Activated T-helper 9 cell treated with anti-CD3 and anti-CD28 coated beads, Interleukin-2, amount 50 U/mL, for 16 hours (primary cell): ENCODE measurements at regions not wholly inside any gene's neighbourhood (a gene's known extent, or its start where the extent isn't known, plus 50 kb on each side); places are given as distances from the start of the nearest gene placed in this dataset.
"Not testable (repeated sequence)": the region's sequence is repeated elsewhere in the genome, so short reads cannot be mapped to it uniquely, and the experiment has no call there.

Experiments
- DNase-seq: peaks from one replicate; pipeline ENCODE4 v3.0.0-alpha.2; 2020; ENCODE audit warnings: low read depth

DNA sequence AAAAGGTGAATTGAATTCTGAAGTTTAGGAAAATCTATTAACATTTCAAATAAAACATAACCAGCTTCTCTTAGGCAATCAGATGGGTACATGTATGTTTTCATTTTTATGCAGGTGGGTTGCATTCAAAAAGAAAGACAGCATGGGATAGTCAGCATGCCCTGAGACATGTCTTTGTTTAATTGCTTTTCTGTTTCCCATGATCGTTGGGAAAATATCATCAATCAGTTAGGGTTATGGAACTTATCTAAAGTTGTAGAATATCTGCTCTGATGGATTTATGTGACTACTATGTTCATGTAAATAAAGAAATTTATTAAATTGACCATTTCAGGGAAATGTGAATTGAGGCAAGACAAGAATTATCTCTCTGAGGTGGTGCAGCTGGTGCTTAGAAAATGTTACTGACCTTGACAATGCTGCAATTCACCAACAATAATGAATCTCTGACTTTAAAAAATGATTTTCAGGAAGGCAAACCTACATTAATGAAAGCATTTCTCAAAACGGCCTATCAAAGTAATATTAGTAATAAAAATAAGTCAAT is 112.7 kb downstream of the RFPL4B start:
- no peak for DNase-seq

DNA sequence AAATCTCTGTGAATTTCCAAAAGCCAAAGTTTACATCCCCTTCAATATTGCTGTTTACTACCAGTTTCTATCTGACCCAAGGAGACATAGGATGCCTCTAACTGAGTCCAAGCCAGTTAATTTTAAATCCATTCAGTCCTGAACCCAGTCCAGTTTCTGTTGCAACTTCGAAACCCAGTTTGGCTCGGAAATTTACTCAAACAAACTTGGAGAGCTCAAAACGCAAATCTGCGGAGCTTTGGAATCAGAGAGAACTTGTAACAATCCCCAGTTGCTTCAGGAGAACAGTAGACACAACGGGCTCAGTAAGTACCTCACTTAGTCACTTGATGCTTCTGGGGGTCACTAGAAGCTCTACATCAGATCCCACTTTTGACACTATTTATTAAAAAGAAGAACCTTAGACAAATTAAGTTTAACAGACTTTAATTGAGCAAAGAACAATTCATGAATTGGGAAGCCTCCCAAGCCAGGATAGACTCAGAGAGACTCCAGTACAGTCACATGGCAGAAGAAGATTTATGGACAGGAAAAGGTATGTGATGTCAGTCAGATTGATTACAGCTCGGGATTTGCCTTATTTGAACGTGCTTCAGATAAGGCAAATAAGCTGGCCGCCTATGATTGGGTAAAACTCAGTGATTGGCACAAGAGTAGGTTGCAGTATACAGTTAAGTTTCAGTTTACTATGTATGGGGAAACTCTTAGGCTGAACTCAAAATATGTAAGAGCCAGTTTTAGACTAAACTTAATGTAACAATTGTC is 118.0 kb downstream of the RFPL4B start:
- no peak for DNase-seq

DNA sequence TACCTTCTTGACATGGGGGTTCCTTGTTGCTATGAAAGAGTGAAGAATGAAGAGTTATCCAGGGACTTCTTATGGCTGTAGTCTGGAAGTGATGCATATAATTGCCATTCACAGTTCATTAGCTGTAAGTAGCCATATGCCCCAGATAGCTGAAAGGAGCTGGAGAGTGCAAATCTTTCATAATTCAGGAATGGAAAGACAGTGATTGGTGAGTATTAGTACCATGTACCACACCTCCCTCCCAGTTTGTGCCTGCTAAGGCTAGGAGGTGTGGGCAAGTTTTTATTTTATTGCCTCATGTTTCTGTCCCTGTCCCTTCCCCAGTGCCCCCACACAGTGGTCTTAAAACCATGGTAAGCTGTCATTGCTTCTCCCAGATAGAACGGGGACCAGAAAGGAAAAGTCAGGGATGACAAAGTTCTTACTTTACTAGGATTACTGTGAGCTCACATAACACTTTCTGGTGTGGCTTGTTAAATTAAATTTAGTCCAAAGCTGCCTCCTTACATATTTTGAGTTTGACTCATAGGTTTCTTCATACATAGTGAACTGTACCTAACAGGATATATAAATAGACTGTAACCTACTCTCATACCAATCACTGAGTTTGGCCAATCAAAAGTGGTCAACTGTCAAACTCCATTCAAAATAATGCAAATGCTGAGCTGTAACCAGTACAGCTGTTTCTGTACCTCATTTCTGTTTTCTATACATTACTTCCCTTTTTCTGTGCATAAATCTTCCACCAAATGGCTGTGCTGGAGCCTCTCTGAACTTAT is 119.4 kb downstream of the RFPL4B start:
- DNase-seq, result no peak

DNA sequence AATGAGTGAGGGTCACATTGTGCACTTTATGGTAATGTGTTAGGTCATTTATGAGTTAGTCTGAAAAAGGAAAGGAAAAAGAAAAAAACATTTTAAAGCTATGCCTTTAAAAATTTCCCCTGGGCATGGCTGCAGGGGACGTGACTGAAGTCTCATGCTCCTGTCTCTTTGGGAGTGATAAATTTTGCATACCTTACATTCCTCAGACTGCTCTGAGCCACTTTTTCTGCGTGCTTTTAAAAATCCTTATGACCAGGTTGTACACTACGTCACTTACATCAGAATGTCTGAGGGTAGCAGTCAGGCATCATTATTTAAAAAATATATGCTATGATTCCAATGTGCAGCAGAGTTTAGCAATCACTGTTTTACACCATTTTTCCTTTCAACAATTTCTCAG is 121.2 kb downstream of the RFPL4B start:
- DNase-seq, result no peak

DNA sequence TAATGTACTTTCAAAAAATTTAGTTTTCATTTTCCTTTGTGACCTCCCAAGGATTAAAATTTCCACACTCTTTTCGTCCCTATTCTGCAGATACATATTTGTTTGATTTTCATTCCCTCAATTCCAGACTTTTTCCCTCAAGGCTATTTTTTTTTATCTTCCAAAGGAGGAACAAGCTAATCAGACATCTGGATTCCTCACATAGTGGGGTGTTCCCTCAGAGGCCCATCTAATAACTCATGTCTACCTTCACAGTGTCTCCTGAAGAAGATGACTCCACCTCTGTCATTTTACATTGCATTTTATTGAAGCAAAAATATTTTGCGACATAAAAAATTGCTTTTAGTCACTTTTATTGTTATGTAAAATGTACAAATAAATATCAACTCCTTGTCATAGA is 122.2 kb downstream of the RFPL4B start:
- DNase-seq, result no peak

DNA sequence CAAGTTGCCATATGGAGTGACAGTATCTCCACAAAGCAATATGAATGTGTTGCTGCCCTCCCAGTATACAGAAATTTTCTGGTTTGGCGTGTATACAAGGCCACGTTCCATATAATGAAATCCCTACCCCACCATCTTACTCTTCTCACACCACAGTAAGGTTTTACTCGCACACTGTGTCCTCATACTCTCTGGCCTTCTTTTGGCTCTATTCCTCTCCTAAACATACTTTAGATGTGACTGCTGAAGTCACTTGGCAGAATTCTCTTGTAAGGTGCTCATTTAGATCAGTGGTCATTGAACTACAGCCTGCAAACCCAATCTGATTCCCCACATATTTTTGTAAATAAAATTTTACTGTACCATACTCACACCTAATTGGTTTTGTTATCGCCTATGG is 123.2 kb downstream of the RFPL4B start:
- no peak for DNase-seq

DNA sequence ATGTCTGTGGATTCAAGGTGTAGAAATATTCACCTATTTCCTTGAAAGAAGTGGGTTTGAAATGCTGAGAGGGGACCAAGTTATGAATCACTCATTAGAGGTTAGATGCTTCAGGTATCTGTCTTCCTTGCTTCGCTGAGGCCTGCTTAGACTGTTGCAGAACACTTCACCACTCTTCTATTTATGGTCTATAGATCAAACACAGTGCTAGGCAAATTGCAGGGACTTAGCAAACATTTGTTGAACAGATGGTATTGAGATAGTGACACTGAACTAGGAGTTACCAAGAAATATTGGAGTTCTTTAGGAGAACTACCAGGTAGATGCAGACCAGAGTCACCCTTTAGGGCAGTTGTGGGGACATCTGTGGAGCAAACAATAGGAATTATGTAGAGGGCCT is 123.8 kb downstream of the RFPL4B start:
- no peak for DNase-seq

DNA sequence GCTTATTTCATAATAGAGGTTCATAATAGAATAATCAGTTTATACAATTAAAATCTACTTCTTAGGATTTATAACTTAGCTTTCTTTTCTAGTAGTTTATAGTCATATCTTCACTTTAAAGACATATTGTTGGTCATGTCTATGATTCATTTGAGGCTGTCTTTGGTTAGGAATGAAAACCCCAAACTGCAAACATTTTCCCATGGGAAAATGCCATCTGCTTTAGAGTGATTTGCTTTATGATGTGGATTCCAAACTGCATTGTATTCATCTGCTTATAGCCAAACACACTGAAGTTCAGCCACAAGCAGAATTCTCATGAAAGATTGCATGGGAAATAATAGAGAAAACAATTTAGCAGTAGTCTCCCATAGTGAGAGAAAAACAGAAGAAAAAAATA is 128.0 kb downstream of the RFPL4B start:
- no peak for DNase-seq

DNA sequence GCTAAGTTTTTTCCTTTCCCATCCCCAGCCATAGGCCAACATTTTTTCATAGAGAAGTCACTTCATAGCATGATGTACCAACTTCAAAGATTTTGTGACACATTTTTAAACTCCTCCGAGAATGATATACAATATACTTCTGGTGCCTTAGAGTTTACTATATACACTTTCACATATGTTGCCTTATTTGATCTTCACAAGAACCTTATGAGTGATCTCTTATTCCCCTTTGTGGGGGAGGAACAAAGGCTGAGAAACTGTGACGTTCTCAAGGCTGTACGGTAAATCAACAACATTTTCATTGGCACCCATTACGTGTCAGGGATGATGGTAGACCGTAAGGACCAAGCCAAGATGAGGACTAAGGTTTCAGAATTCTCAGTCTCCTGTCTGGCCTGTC is 130.0 kb downstream of the RFPL4B start:
- no peak for DNase-seq

DNA sequence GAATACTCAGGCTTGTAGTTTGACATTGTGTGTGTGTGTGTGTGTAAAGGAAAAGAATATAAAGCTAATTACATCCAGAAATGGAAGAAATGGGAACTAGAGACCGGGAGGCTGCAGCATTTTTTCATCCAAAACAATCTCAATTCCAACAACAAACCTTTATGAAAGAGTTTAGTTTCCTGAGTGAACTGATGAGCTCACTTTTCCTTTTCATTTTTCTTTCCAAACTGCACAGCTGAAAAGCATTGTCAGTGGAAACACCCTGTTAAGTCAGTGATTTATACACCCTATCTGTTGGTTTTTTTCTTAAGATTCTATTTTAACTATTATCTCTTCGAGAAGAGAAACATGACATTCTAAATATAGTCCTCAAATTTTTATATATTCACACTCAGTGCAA is 130.9 kb downstream of the RFPL4B start:
- no peak for DNase-seq

DNA sequence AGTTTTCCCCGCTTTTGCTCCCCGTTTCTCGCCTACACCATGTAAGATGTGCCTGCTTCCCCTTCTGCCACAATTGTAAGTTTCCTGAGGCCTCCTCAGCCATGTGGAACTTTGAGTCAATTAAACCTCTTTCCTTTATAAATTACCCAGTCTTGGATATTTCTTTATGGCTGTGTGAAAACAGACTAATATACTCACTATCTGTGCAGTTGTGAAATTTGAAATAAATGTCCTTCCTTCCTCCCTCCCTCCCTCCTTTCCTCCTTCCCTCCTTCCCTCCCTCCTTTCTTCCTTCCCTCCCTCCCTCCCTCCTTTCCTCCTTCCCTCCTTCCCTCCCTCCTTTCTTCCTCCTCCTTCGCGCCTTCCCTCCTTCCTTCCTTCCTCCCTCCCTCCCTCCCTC is 132.8 kb downstream of the RFPL4B start:
- DNase-seq, result not testable (repeated sequence)

DNA sequence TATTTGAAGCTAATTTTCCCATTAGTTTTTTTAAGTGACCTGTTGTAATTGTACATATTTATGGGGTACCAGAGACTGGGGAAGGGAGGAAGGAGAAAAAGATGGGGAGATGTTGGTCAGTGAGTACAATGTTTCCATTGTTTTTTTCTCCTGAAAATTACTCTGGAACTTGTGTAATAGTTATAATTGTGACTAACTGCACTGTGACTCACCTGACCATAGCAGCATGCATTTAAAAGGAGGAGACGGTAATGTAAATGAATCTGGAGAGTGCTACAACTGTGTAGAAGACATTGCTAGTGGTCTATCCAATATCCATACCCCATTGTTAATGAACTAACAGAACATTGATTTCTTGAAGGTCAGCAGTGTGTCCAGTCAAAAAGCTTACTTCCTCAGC is 133.4 kb downstream of the RFPL4B start:
- no peak for DNase-seq

DNA sequence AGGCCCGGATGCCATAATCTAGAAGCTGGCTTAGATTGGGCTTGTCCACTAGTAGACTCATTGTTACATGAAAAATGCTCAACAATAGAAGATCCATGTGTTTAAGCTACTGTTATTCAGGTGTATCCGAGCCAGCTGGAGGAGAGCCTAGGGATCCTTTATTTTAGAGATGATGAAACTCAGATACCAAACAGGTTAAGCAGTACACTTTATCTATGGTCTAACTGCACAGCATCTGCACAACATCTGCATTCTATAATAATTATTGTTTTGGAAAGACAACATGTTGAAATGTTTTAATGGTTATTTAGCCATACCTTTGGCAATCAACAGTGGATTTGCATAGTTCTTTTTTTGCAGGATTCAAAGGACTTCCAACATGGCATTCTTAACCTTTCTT is 134.1 kb downstream of the RFPL4B start:
- no peak for DNase-seq

DNA sequence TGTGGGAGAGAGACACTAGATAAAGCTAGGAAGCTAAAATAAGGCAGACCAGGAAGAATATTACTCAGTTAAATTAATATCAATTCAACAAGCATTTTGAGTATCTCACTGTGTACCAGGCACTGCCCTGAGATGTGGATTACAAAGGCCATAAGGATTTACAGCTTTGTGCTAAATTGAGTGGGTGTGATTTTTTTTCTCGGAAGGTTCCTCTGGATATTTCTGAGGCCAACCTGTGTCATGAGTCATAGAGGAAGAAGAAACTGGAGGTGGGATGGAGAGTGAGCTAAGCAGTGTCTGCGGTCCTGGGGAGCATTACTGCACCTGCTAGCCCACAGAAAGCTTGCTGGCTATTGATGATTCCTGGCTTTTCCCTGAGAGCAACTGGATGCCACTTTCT is 135.2 kb downstream of the RFPL4B start:
- no peak for DNase-seq

DNA sequence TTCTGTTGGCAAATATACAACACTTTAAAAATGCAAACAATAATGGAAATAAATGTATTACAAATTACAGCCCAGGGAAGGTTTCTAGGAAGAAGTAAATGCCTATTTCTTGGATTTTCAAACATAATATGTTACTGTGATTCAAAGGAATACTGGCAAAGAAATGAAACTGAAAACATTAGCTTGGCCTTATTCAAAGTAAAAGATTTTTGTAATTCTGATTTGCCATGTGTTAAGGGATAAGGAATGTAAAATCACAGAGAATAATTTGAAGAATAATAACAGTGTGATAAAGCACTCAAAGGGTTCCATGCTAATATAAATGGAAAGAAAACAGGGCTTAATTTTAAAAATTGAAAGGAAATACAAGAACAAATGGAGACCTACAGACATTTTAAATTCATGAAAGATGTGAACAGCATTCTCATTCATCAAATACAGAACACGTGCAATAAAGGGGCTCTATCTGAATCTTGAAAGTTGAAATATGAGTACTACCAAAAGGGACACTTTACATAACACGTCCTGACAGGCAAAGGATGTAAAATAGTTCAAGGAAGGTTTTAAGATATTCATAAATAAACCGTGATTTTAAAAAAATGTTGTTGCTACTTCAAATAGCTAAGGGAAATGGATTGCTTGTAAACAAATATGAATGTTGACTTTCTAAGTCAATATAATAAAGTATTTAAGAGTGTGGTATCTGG is 138.1 kb downstream of the RFPL4B start:
- DNase-seq, result no peak

DNA sequence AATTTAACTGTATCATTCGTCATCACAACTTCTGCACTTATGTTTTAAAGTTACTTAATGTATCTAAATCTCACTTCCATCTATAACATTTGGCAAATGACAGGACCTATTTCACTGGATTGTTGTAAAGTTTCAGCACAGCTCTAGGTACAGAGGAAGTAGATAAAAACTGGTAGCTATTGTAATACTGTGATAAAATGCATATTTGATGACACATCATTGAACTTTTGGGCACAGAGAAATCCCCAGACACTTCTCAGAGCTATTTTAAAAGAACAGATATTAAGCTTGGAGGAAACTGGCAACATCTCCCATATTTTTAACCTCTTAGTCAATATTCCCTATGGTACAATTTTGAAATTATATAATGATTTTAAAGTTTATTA is 138.7 kb downstream of the RFPL4B start:
- DNase-seq, result no peak

DNA sequence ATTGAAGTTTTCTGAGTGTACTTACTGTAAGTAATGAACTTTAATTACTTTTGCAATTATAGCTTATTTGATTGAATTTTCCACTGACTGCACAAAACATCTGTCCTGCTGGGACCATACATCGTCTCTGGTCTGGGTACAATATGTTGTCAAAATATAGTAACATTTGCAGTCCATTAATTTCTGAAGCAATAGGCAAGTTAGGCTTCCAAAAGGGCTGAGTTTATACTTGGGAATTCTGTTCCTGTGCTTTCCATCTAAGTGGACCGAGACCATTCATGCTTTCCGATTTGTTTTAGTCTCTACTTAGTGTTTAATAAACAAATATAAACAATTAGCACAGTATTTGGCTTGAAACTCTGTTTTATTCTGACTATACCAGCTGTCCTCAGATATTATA is 139.3 kb downstream of the RFPL4B start:
- DNase-seq, result no peak

DNA sequence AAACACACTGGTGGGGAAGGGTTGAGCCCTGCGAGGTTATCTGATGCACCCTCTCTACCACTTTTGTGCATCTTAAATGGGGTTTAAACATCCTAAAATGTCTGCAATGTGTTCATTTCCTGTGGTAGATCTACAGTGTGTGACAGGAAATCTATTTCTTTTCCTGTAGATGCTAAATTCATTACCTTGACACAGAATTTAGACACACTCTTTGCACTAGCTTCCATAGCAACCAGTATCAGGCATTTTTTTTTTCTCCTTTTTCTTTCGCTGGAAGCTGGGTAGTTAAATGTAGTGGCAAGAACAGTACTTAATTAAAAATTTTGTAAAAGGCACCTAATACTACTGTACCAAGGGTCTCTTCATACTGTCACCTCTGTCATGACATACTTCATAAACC is 141.1 kb downstream of the RFPL4B start:
- DNase-seq, result no peak

DNA sequence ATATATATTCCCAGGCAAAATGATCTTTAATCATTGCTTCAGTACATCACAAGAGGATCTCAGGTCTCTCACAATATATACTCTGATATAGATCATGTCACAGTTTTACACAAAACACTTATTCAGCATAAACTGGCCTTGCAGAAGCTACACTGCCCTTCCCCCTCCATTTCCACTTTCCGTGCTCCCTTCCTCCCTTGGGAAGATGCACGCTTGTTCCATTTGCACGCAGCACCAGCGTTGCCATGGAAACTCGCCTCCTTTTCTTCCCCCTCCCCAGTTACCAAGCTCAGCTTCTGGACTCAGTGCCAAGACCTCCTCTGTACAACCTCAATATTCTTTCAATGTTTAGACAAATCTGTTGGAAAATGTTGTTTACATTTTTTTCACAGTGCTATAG is 154.6 kb downstream of the RFPL4B start:
- DNase-seq, result no peak

DNA sequence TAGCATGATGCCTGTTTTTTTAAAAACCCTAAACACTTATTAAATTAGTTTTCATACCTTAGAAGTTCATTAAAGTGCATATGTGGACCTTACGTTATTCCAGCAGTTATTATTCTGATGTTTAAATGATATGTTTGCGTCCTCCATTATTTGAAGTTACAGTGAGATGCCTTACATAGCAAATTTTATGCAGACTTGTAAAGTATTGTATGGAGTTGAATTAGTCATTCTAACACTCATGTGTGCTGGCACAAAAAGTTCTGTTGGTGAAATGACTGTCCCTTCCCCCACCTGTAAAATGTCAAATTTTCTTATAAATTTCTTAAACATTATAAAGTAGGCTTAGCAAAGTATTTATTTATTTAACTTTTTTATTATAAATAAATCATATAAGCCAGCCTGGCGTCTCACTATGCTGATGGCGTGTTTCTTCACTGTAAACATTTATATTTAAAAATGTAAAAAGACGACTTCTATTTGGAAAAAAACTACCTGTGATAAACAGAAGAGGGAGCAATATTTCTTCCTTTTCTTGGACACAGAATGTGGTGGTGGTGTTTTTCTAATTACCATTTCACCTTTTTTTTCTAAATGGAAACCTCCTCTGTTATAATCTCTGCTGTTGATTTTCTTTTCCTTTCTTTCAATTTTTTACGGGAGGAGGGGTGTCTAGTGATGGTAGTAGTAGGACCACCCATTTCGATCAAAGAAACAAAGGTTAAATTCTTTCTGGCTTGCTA is 155.4 kb downstream of the RFPL4B start:
- no peak for DNase-seq

DNA sequence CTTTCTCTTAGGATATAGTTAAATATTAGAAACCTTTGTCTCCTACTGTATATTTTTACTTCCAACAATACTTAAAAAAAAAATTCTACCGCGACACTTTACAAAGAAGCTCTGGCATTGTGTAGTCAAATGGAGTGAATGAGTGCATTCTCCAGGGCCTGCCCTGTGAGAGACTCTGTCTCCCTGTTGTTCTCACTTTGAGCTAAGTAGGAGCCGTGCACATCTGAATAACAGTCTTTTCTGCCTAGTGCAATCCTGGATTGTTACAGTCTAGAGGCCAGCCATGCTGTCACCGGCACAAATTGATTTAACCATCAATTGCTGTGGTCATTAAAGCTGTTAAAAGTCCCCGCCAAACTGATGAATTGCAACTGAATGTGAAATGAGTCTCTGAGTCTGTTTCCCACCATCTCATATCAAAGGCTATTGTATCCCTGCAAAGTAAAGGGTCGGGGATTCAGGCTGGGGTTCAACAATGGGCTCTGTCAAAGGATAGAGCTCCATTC is 156.0 kb downstream of the RFPL4B start:
- no peak for DNase-seq

DNA sequence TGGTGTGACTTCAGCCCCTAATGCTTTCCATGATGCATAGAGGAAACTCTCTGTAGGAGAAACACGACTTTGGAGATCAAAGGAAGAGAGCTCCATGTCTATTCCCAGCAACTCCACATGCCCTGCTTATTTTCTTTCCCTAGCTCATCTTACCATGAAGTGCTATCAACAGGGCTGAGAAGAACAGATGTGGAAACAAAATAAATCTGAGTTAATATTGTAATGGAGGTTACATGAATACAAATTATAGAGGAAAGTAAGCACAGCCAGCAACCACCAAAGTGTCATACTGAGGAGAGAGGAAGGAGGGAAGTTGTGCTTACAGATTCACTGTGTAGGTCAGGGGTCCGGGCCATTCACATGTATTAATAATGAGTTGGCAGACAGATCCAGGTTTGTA is 157.5 kb downstream of the RFPL4B start:
- no peak for DNase-seq
